ENCODE measurements at regions not wholly inside any gene's neighbourhood (a gene's known extent, or its start where the extent isn't known, plus 50 kb on each side); places are given as distances from the start of the nearest gene placed in this dataset.
"Not testable (repeated sequence)": the region's sequence is repeated elsewhere in the genome, so short reads cannot be mapped to it uniquely, and the experiment has no call there.

- DNase-seq: no peak
- Histone ChIP-seq H3K27ac (ENCODE audit: low read length) (no peak overlapping the region), H3K9me3 (ENCODE audit: control insufficient read depth, low read depth, low read length) (no peaks in the 10 kb centered on the region), H3K4me1 (ENCODE audit: control insufficient read depth, insufficient read depth, low read length) (no peaks in the 10 kb centered on the region), H3K27me3 (ENCODE audit: control insufficient read depth, insufficient read depth, low read length) (no peaks in the 10 kb centered on the region), H3K4me3 (ENCODE audit: low read length) (no peak overlapping the region), H3K36me3 (ENCODE audit: control insufficient read depth, insufficient read depth, low read length) (no peaks in the 10 kb centered on the region)
- no CpG with 5 or more reads among the region's 5 CpGs for WGBS (ENCODE audit: insufficient coverage, low lambda C conversion rate)
These were observed 84.6 kb upstream of the NAV2 start for GRCh38 chr11:19628018-19628417.

- Histone ChIP-seq H3K4me3 (ENCODE audit: low read length) (no peak overlapping the region), H3K36me3 (ENCODE audit: control insufficient read depth, insufficient read depth, low read length) (no peaks in the 10 kb centered on the region), H3K4me1 (ENCODE audit: control insufficient read depth, insufficient read depth, low read length) (no peaks in the 10 kb centered on the region), H3K27ac (ENCODE audit: low read length) (no peak overlapping the region), H3K9me3 (ENCODE audit: control insufficient read depth, low read depth, low read length) (no peaks in the 10 kb centered on the region), H3K27me3 (ENCODE audit: control insufficient read depth, insufficient read depth, low read length) (no peaks in the 10 kb centered on the region)
- 50% methylated on average over 2 of the region's 4 CpGs for WGBS (ENCODE audit: insufficient coverage, low lambda C conversion rate)
- no peak for DNase-seq
These were observed 85.1 kb upstream of the NAV2 start for GRCh38 chr11:19627566-19627965.

GRCh38 chr11:19625438-19625837 lies 87.2 kb upstream of the NAV2 start:
- H3K27ac ChIP-seq (ENCODE audit: low read length): no peak overlapping the region
- no peaks in the 10 kb centered on the region for H3K4me1 ChIP-seq (ENCODE audit: control insufficient read depth, insufficient read depth, low read length)
- 100% methylated on average over 1 of the region's 1 CpG for WGBS (ENCODE audit: insufficient coverage, low lambda C conversion rate)
- no peaks in the 10 kb centered on the region for H3K9me3 ChIP-seq (ENCODE audit: control insufficient read depth, low read depth, low read length)
- H3K4me3 ChIP-seq (ENCODE audit: low read length): no peak overlapping the region
- no peaks in the 10 kb centered on the region for H3K36me3 ChIP-seq (ENCODE audit: control insufficient read depth, insufficient read depth, low read length)
- no peaks in the 10 kb centered on the region for H3K27me3 ChIP-seq (ENCODE audit: control insufficient read depth, insufficient read depth, low read length)
- no peak for DNase-seq

GRCh38 chr11:19617696-19618523 lies 94.7 kb upstream of the NAV2 start:
- Histone ChIP-seq H3K4me3 (ENCODE audit: low read length) (no peak overlapping the region), H3K27me3 (ENCODE audit: control insufficient read depth, insufficient read depth, low read length) (no peaks in the 10 kb centered on the region), H3K9me3 (ENCODE audit: control insufficient read depth, low read depth, low read length) (no peaks in the 10 kb centered on the region), H3K27ac (ENCODE audit: low read length) (no peak overlapping the region), H3K4me1 (ENCODE audit: control insufficient read depth, insufficient read depth, low read length) (peaks cover 4% of the 10 kb centered on the region), H3K36me3 (ENCODE audit: control insufficient read depth, insufficient read depth, low read length) (no peaks in the 10 kb centered on the region)
- WGBS (ENCODE audit: insufficient coverage, low lambda C conversion rate): 50% methylated on average over 2 of the region's 4 CpGs
- no peak for DNase-seq

- WGBS (ENCODE audit: insufficient coverage, low lambda C conversion rate): 74% methylated on average over 3 of the region's 11 CpGs
- no peak for DNase-seq
- H3K27ac ChIP-seq (ENCODE audit: low read length): no peak overlapping the region
These were observed 97.1 kb upstream of the NAV2 start for GRCh38 chr11:19615341-19616183.

GRCh38 chr11:19614370-19614940 lies 98.2 kb upstream of the NAV2 start:
- no peaks in the 10 kb centered on the region for H3K36me3 ChIP-seq (ENCODE audit: control insufficient read depth, insufficient read depth, low read length)
- no peak overlapping the region for H3K27ac ChIP-seq (ENCODE audit: low read length)
- no peaks in the 10 kb centered on the region for H3K27me3 ChIP-seq (ENCODE audit: control insufficient read depth, insufficient read depth, low read length)
- H3K4me1 ChIP-seq (ENCODE audit: control insufficient read depth, insufficient read depth, low read length): peaks cover 4% of the 10 kb centered on the region
- H3K9me3 ChIP-seq (ENCODE audit: control insufficient read depth, low read depth, low read length): no peaks in the 10 kb centered on the region
- no CpG with 5 or more reads among the region's 3 CpGs for WGBS (ENCODE audit: insufficient coverage, low lambda C conversion rate)
- no peak overlapping the region for H3K4me3 ChIP-seq (ENCODE audit: low read length)
- DNase-seq: no peak

More at GRCh38 chr11:19615341-19616183, 97.1 kb upstream of the NAV2 start:
- Histone ChIP-seq H3K27me3 (ENCODE audit: control insufficient read depth, insufficient read depth, low read length) (no peaks in the 10 kb centered on the region), H3K4me1 (ENCODE audit: control insufficient read depth, insufficient read depth, low read length) (peaks cover 4% of the 10 kb centered on the region), H3K36me3 (ENCODE audit: control insufficient read depth, insufficient read depth, low read length) (no peaks in the 10 kb centered on the region), H3K4me3 (ENCODE audit: low read length) (no peak overlapping the region), H3K9me3 (ENCODE audit: control insufficient read depth, low read depth, low read length) (no peaks in the 10 kb centered on the region)

- H3K27me3 ChIP-seq (ENCODE audit: control insufficient read depth, insufficient read depth, low read length); H3K9me3 ChIP-seq (ENCODE audit: control insufficient read depth, low read depth, low read length); H3K27ac ChIP-seq (ENCODE audit: low read length); DNase-seq; H3K4me3 ChIP-seq (ENCODE audit: low read length); H3K4me1 ChIP-seq (ENCODE audit: control insufficient read depth, insufficient read depth, low read length); H3K36me3 ChIP-seq (ENCODE audit: control insufficient read depth, insufficient read depth, low read length): not testable (repeated sequence)
These were observed 100.6 kb upstream of the NAV2 start for GRCh38 chr11:19612025-19612424.

- Histone ChIP-seq H3K4me3 (ENCODE audit: low read length) (no peak overlapping the region), H3K9me3 (ENCODE audit: control insufficient read depth, low read depth, low read length) (no peaks in the 10 kb centered on the region), H3K4me1 (ENCODE audit: control insufficient read depth, insufficient read depth, low read length) (no peaks in the 10 kb centered on the region), H3K27ac (ENCODE audit: low read length) (no peak overlapping the region), H3K27me3 (ENCODE audit: control insufficient read depth, insufficient read depth, low read length) (peaks cover 2% of the 10 kb centered on the region), H3K36me3 (ENCODE audit: control insufficient read depth, insufficient read depth, low read length) (no peaks in the 10 kb centered on the region)
- no peak for DNase-seq
- WGBS (ENCODE audit: insufficient coverage, low lambda C conversion rate): 80% methylated on average over 1 of the region's 5 CpGs
These were observed 104.8 kb upstream of the NAV2 start for GRCh38 chr11:19607656-19608360.

GRCh38 chr11:19606856-19607655 lies 105.6 kb upstream of the NAV2 start:
- Histone ChIP-seq H3K4me3 (ENCODE audit: low read length) (no peak overlapping the region), H3K27me3 (ENCODE audit: control insufficient read depth, insufficient read depth, low read length) (peaks cover 2% of the 10 kb centered on the region), H3K27ac (ENCODE audit: low read length) (no peak overlapping the region), H3K4me1 (ENCODE audit: control insufficient read depth, insufficient read depth, low read length) (no peaks in the 10 kb centered on the region), H3K9me3 (ENCODE audit: control insufficient read depth, low read depth, low read length) (no peaks in the 10 kb centered on the region), H3K36me3 (ENCODE audit: control insufficient read depth, insufficient read depth, low read length) (no peaks in the 10 kb centered on the region)
- no peak for DNase-seq
- no CpG with 5 or more reads among the region's 5 CpGs for WGBS (ENCODE audit: insufficient coverage, low lambda C conversion rate)

Measured in large intestine (tissue), 3 donors.